Left renal pelvis (tissue), 4 donors: ENCODE measurements at regions not wholly inside any gene's neighbourhood (a gene's known extent, or its start where the extent isn't known, plus 50 kb on each side); places are given as distances from the start of the nearest gene placed in this dataset.
"Not testable (repeated sequence)": the region's sequence is repeated elsewhere in the genome, so short reads cannot be mapped to it uniquely, and the experiment has no call there.

ENCODE experiments used
- DNase-seq, 4 donors: peaks; one replicate each; pipeline ENCODE4 v3.0.0-alpha.2; 2013; ENCODE audit warnings: low read depth in 4 of 4, low spot score in 3 of 4

DNA sequence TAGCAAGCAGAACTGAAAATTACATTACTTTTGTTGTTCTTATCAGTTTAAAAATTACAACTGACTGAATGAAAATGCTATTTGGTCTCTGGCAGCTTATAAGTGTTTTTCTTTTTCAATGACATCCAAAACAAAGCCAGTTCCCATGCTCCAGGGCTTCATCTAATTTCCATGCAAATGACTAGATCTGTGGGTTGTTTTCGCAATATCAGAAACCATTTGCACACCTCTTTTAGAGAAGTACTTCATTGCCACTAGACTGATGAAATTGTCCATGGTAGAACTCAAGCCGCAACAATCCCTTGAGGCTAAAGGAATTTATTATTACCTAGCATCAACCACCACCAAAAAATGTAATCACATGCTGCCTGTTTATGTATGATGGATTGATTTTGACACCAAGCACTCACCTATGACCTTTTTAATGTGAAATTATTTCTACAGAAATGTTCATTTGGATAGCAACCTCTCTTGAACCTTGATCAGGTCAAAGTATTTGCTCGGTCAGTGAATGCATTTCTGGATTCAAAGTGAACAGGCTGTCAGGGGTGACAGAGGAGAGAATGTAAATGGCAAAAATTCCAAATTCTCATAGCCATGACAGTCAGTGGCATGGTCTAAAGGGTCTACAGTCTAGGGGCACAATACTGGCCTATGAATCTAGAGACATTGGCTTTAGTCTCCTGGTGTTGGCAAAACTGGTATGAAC lies 769.3 kb downstream of the SORCS1 start:
- no peak for DNase-seq

GRCh38 chr10:106392778-106393177 lies 771.7 kb downstream of the SORCS1 start:
- no peak for DNase-seq

DNA sequence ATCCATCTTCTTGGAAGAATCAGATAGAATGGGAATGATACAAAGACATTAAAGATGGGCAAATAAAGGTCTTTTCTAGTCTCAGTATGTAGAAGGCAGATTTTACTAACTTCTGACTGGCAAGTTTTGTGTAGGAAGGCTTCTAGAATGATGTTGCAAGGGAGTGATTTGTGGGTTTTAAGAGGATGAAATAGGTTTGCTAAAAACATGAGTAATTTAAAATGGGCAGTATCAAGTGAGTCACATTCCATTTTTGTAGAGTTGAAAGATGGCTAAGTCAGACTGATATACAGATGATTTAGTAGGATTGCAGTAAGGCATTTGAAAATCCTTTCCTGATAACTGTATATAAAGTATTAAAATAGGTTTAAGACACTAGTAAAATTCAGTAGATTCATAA lies 777.4 kb downstream of the SORCS1 start:
- no peak for DNase-seq

- no peak for DNase-seq
Measured at GRCh38 chr10:106384496-106384895, 780.0 kb downstream of the SORCS1 start.

DNA sequence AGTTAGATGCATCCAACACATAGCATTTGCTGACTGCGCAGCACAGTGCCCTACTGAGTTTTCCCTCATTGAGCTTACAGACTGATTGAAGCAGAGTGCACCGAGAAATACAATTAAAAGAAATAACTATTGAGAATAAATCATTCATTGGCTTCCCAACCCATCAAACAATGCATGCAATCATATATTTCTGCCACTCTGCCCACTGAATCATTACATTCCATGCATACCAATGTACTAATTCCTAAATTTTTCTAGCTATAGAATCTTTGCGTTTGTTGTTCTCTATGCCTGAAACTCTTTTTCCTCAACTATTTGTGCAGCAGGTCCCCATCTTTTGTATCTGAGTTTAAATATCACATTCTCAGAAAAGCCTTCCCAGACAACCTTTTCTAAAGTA lies 783.8 kb downstream of the SORCS1 start:
- DNase-seq = no peak

DNA sequence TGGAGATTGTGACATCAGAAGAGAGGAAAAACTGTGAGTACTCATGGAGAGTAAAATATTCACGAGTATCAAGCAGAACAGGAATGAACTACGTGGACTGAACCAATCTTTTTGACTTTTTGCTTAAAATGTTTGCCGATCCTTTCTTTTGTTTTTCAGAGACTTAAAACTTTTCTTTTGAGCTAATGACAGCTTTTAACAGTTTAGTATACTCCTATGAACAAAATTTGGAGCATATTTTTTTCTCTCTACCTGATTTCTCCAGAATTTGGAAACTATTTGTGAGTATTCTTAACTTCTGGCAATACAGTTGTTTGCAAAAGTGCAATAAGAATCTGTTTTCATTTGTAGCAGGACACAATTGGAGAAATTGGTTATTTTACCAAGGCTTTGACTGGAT lies 786.3 kb downstream of the SORCS1 start:
- DNase-seq = no peak

GRCh38 chr10:106370751-106371150 lies 793.8 kb downstream of the SORCS1 start:
- DNase-seq = no peak

GRCh38 chr10:106360870-106361269 lies 803.6 kb downstream of the SORCS1 start:
- no peak for DNase-seq

DNA sequence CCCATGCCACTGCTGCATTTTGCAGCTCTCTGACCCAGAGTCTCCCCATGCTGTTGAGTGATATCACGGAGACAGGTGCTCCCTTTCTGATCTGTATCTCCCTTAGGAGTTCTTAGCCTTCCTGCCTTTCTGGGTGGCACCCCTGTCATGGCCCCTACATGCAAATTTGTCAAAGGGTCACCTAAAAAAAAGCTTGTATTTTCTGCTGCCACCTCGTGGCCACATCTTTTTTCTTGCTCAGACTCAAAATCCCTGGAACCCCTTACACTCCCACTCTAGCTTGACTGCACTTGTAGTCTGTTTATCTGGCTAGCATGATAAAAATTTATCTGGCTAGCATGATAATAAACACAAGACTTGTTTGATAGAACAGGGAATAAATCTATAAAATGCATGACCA lies 809.1 kb downstream of the SORCS1 start:
- no peak for DNase-seq

DNA sequence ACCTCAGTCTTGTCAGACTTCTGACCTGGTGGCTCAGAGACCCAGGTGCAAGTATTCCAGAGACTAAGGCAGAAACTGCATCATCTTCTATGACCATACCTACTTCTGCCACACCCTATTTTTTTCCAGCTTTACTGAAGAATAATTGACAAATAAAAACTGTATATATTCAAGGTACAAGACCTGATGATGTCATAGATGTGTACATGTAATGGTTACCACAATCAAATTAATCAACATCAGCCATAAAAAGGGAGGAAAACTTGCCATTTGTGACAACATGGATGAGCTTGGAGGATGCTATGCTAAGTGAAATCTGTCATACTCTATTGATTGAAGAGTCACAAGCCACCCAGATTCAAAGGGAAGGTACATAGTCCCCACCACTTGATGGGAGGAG lies 815.6 kb downstream of the SORCS1 start:
- DNase-seq = no peak

DNA sequence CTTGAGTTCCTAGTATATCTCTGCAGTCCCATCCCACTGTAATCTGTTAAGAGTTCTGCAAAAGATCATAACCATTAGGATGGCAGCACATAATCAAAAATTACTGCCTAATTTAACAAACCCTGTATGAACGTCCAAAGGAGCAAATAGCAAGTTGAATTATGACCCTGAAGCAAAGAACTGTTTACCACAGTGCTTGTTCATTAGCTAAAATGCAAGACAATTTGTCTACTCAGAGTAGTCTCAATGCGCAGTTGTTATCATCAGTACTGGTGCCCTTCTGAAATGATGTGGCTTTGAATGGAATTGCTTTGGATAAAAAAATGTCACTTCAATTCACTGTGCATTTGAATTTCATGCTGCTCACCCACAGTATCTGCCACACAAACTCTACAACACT lies 817.0 kb downstream of the SORCS1 start:
- DNase-seq = no peak

DNA sequence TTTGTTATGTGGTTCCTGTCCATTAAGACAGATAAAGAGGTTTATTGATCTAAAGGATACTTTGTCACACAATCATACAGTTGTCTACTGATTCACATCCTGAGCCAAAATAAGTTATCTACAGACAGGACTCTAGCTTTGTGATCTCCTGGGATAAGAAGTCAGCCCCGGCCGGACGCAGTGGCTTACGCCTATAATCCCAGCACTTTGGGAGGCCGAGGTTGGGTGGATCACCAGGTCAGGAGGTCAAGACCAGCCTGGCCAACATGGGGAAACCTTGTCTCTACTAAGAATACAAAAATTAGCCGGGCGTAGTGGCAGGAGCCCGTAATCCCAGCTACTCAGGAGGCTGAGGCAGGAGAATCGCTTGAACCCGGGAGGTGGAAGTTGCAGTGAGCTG lies 821.0 kb downstream of the SORCS1 start:
- not testable (repeated sequence) for DNase-seq

GRCh38 chr10:106341356-106341755 lies 823.1 kb downstream of the SORCS1 start:
- peak in 3 of 4 donors; percentile 5 to 14 (median 6) for DNase-seq

DNA sequence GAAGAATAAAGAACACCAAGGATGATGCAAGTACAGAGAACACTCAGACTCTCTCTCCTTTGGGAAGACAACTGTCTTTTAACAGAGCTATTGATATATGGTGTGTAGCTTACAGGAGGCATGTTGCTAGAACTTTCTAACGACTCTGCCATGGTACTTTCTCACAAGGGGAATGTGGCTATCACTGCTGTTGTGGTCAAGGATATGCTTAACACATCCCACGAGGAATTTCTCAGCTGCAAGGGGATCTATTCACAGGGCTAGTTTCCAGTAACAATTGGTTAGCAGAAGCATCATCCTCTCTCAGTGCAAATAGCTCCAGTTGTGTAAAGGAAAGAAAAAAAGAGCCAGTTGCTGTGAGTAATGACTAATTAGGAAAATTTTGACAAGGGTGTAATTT lies 826.0 kb downstream of the SORCS1 start:
- no peak for DNase-seq

DNA sequence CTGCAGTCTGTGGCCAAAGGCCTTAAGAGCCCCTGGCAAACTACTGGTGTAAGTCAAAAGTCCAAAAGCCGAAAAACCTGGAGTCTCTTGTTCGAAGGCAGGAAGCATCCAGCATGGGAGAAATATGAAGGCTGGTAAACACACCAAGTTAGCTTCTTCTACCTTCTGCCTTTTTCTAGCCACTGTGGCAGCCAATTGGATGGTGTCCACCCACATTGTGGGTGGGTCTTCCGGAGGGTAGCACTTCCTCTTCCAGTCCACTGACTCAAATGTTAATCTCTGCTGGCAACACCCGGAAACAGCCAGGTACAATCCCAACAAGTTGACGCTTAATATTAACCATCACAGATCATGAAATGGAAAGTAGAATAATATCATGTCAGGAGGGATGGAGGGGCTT lies 827.6 kb downstream of the SORCS1 start:
- DNase-seq = no peak

- no peak for DNase-seq
Measured at GRCh38 chr10:106327747-106328146, 836.8 kb downstream of the SORCS1 start.

- no peak for DNase-seq
Measured at GRCh38 chr10:106320876-106321275, 843.6 kb downstream of the SORCS1 start.

DNA sequence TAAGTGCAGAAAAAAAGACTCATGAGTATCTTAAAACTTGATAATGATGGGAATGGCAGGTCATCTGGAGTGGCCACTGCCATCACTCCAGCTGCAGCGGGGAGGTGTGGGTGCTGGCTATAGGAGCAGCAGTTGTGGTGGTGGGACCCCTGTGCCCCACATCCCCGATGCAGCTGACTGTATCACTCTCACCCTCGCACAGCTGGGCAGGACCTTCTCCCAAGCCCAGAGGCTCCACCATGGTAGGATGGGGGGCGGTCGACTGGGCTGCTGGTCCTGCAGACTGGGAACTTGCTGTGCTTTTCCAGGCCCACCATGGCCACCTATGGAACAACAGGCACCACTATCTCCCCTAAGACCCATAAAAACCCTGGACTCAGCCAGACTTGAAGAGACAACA lies 844.4 kb downstream of the SORCS1 start:
- DNase-seq = no peak

GRCh38 chr10:106317554-106317953 lies 847.0 kb downstream of the SORCS1 start:
- no peak for DNase-seq

DNA sequence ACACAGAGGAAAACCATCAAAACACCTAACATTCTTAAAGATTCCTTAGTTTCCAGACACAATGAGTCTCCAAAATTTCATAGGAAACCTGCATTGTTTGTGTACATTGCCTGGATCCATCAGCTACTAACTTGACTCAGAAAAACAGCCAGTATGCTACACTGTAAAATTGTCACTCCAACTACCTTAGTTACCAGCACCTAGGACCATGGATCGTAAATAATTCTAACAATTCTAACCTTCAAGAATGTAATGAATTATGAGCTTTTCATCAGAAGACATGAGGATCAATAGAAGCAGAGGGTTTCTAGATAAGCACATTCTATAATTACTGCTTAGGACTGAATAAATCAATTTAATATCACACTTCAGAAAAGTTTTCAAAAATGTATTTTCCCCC lies 851.5 kb downstream of the SORCS1 start:
- no peak for DNase-seq

DNA sequence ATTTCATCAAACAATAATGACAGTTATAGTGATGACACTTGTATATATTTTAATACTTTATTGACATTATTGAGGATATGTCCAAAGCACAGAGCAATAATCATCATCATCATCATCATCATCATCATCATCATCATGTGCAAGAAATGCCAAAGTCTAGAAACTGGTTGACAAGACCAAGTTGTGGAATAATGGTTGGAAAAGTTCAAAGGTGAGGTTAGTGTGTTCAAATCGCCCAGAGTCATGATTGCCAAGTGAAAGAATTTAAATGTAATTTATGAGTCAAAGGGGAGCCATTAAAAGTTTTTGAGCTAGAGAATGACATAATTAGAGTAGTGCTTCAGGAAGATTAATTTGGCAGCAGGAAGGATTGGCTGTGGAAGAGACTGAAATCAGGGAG lies 852.4 kb downstream of the SORCS1 start:
- DNase-seq = no peak

GRCh38 chr10:106311590-106311989 lies 852.9 kb downstream of the SORCS1 start:
- no peak for DNase-seq

- no peak for DNase-seq
Measured at GRCh38 chr10:106310596-106310995, 853.9 kb downstream of the SORCS1 start.
